ENCODE measurements at regions not wholly inside any gene's neighbourhood (a gene's known extent, or its start where the extent isn't known, plus 50 kb on each side); places are given as distances from the start of the nearest gene placed in this dataset.

DNA sequence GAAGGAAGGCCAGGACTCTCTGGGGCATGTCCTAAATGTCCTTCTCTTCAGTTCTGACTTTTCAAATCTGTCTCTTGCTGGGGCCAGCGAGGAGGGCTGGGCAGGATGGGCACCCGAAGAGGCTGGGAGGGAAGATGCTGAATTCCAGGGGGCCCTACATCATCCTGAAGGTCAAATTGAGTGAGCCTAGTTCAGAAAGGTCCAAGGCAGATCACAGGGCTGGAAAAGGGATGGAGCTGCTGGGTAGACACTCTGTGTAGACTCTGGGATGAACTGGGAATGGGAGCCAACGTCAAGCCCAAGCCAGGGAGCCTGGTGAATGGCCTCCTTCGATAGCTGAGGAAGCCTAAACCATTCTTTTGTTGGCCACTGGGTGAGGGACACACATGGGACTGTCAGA, 133.1 kb downstream of the MYCN start:
- no peak for ATAC-seq
- TF ChIP-seq, protein P1, sequence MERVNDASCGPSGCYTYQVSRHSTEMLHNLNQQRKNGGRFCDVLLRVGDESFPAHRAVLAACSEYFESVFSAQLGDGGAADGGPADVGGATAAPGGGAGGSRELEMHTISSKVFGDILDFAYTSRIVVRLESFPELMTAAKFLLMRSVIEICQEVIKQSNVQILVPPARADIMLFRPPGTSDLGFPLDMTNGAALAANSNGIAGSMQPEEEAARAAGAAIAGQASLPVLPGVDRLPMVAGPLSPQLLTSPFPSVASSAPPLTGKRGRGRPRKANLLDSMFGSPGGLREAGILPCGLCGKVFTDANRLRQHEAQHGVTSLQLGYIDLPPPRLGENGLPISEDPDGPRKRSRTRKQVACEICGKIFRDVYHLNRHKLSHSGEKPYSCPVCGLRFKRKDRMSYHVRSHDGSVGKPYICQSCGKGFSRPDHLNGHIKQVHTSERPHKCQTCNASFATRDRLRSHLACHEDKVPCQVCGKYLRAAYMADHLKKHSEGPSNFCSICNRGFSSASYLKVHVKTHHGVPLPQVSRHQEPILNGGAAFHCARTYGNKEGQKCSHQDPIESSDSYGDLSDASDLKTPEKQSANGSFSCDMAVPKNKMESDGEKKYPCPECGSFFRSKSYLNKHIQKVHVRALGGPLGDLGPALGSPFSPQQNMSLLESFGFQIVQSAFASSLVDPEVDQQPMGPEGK (CRISPR knock-in tag; IDR thresholded peaks at IDR 0.05; ENCODE audit: borderline replicate concordance), result no peak
- TF ChIP-seq ZFP3 (CRISPR knock-in tag; IDR thresholded peaks at IDR 0.05) (no peak), SNAI2 (CRISPR knock-in tag; IDR thresholded peaks at IDR 0.05) (no peak), ZNF70 (CRISPR knock-in tag; IDR thresholded peaks at IDR 0.05) (no peak), ESRRG (CRISPR knock-in tag; IDR thresholded peaks at IDR 0.05) (no peak), ZNF8 (CRISPR knock-in tag; IDR thresholded peaks at IDR 0.05) (no peak), TOX (CRISPR knock-in tag; IDR thresholded peaks at IDR 0.05; ENCODE audit: borderline replicate concordance) (no peak), PPARA (CRISPR knock-in tag; IDR thresholded peaks at IDR 0.05; ENCODE audit: borderline replicate concordance) (no peak), RARB (CRISPR knock-in tag; IDR thresholded peaks at IDR 0.05) (no peak), TCF4 (CRISPR knock-in tag; IDR thresholded peaks at IDR 0.05; ENCODE audit: borderline replicate concordance) (no peak), ZFP30 (CRISPR knock-in tag; IDR thresholded peaks at IDR 0.05) (no peak), GLIS3 (CRISPR knock-in tag; IDR thresholded peaks at IDR 0.05) (no peak), CSDC2 (CRISPR knock-in tag; IDR thresholded peaks at IDR 0.05) (no peak)
- TF ChIP-seq, protein P2, sequence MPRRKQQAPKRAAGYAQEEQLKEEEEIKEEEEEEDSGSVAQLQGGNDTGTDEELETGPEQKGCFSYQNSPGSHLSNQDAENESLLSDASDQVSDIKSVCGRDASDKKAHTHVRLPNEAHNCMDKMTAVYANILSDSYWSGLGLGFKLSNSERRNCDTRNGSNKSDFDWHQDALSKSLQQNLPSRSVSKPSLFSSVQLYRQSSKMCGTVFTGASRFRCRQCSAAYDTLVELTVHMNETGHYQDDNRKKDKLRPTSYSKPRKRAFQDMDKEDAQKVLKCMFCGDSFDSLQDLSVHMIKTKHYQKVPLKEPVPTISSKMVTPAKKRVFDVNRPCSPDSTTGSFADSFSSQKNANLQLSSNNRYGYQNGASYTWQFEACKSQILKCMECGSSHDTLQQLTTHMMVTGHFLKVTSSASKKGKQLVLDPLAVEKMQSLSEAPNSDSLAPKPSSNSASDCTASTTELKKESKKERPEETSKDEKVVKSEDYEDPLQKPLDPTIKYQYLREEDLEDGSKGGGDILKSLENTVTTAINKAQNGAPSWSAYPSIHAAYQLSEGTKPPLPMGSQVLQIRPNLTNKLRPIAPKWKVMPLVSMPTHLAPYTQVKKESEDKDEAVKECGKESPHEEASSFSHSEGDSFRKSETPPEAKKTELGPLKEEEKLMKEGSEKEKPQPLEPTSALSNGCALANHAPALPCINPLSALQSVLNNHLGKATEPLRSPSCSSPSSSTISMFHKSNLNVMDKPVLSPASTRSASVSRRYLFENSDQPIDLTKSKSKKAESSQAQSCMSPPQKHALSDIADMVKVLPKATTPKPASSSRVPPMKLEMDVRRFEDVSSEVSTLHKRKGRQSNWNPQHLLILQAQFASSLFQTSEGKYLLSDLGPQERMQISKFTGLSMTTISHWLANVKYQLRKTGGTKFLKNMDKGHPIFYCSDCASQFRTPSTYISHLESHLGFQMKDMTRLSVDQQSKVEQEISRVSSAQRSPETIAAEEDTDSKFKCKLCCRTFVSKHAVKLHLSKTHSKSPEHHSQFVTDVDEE (CRISPR knock-in tag; IDR thresholded peaks at IDR 0.05), result no peak
- TF ChIP-seq, protein P3, sequence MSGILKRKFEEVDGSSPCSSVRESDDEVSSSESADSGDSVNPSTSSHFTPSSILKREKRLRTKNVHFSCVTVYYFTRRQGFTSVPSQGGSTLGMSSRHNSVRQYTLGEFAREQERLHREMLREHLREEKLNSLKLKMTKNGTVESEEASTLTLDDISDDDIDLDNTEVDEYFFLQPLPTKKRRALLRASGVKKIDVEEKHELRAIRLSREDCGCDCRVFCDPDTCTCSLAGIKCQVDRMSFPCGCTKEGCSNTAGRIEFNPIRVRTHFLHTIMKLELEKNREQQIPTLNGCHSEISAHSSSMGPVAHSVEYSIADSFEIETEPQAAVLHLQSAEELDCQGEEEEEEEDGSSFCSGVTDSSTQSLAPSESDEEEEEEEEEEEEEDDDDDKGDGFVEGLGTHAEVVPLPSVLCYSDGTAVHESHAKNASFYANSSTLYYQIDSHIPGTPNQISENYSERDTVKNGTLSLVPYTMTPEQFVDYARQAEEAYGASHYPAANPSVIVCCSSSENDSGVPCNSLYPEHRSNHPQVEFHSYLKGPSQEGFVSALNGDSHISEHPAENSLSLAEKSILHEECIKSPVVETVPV (CRISPR knock-in tag; IDR thresholded peaks at IDR 0.05), result no peak
- TF ChIP-seq, protein P4, sequence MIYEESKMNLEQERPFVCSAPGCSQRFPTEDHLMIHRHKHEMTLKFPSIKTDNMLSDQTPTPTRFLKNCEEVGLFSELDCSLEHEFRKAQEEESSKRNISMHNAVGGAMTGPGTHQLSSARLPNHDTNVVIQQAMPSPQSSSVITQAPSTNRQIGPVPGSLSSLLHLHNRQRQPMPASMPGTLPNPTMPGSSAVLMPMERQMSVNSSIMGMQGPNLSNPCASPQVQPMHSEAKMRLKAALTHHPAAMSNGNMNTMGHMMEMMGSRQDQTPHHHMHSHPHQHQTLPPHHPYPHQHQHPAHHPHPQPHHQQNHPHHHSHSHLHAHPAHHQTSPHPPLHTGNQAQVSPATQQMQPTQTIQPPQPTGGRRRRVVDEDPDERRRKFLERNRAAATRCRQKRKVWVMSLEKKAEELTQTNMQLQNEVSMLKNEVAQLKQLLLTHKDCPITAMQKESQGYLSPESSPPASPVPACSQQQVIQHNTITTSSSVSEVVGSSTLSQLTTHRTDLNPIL (CRISPR knock-in tag; IDR thresholded peaks at IDR 0.05; ENCODE audit: low read depth), result no peak
- TF ChIP-seq, protein P5, sequence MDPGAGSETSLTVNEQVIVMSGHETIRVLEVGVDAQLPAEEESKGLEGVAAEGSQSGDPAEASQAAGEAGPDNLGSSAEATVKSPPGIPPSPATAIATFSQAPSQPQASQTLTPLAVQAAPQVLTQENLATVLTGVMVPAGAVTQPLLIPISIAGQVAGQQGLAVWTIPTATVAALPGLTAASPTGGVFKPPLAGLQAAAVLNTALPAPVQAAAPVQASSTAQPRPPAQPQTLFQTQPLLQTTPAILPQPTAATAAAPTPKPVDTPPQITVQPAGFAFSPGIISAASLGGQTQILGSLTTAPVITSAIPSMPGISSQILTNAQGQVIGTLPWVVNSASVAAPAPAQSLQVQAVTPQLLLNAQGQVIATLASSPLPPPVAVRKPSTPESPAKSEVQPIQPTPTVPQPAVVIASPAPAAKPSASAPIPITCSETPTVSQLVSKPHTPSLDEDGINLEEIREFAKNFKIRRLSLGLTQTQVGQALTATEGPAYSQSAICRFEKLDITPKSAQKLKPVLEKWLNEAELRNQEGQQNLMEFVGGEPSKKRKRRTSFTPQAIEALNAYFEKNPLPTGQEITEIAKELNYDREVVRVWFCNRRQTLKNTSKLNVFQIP (CRISPR knock-in tag; IDR thresholded peaks at IDR 0.05; ENCODE audit: borderline replicate concordance, low read depth), result no peak

DNA sequence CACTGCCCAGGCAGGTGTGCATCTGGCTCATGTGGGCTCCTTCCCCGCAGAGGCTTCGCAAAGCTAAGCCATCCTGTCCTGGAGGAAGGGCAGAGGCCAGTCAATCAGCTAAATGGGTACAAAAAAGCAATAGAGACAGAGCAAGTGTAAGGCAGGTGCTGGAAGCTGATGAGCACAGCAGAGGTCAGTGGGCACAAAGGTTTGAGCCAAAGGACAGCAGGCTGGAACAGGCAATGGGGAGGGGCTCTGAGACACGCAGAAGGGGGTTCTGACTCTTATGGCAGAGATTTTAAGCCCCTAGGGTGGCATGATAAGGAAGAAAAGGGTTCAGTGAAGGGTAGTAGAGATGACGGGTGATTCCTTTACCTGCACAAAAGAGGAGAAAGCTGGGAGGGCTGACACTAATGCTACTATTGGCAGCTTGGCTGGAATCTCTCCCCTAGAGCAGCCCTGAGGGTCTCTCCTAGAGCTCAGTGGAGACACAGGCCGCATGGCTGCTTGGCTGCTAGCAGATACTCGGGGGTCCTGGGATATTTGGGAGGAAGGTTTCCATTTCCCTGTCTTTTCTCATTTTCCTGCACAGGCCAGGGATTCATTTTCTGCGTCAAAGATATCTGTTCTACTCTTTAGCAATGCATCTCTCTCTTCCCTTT, 132.4 kb downstream of the MYCN start:
- ATAC-seq, result no peak
- TF ChIP-seq CSDC2 (CRISPR knock-in tag; IDR thresholded peaks at IDR 0.05), result no peak
- no peak for TF ChIP-seq GLIS3 (CRISPR knock-in tag; IDR thresholded peaks at IDR 0.05)
- no peak for TF ChIP-seq RARB (CRISPR knock-in tag; IDR thresholded peaks at IDR 0.05)
- TF ChIP-seq, protein P2 (CRISPR knock-in tag; IDR thresholded peaks at IDR 0.05), result no peak
- TF ChIP-seq, protein P1 (CRISPR knock-in tag; IDR thresholded peaks at IDR 0.05; ENCODE audit: borderline replicate concordance), result no peak
- TF ChIP-seq OSR1 (CRISPR knock-in tag; IDR thresholded peaks at IDR 0.05), result no peak
- no peak for TF ChIP-seq TCF4 (CRISPR knock-in tag; IDR thresholded peaks at IDR 0.05; ENCODE audit: borderline replicate concordance)
- TF ChIP-seq, protein P4 (CRISPR knock-in tag; IDR thresholded peaks at IDR 0.05; ENCODE audit: low read depth), result no peak
- no peak for TF ChIP-seq PPARA (CRISPR knock-in tag; IDR thresholded peaks at IDR 0.05; ENCODE audit: borderline replicate concordance)
- TF ChIP-seq ZFP30 (CRISPR knock-in tag; IDR thresholded peaks at IDR 0.05), result no peak
- TF ChIP-seq TOX (CRISPR knock-in tag; IDR thresholded peaks at IDR 0.05; ENCODE audit: borderline replicate concordance), result no peak
- no peak for TF ChIP-seq ESRRG (CRISPR knock-in tag; IDR thresholded peaks at IDR 0.05)
- TF ChIP-seq ZFP3 (CRISPR knock-in tag; IDR thresholded peaks at IDR 0.05), result no peak
- TF ChIP-seq, protein P3 (CRISPR knock-in tag; IDR thresholded peaks at IDR 0.05), result no peak
- no peak for TF ChIP-seq BACH2 (CRISPR knock-in tag; IDR thresholded peaks at IDR 0.05; ENCODE audit: borderline replicate concordance)
- TF ChIP-seq ZNF565 (CRISPR knock-in tag; conservative IDR thresholded peaks at IDR 0.05; ENCODE audit: low read depth), result no peak
